ENCODE measurements at regions not wholly inside any gene's neighbourhood (a gene's known extent, or its start where the extent isn't known, plus 50 kb on each side); places are given as distances from the start of the nearest gene placed in this dataset.

- no peak for TF ChIP-seq CTCF (IDR thresholded peaks at IDR 0.05; ENCODE audit: insufficient read depth, low read length, poor library complexity, severe bottlenecking)
- Histone ChIP-seq H3K4me3 (ENCODE audit: low read depth, low read length) (no peak overlapping the region), H3K36me3 (ENCODE audit: control insufficient read depth, insufficient read depth, low read length) (no peaks in the 10 kb centered on the region), H3K27me3 (ENCODE audit: control insufficient read depth, insufficient read depth, low read length) (no peaks in the 10 kb centered on the region)
- DNase-seq (ENCODE audit: low read depth): no peak
Measured at GRCh38 chr12:87529413-87529812, 499.8 kb downstream of the C12orf50 start.

- H3K27me3 ChIP-seq (ENCODE audit: control insufficient read depth, insufficient read depth, low read length): no peaks in the 10 kb centered on the region
- no peak overlapping the region for H3K4me3 ChIP-seq (ENCODE audit: low read depth, low read length)
- no peaks in the 10 kb centered on the region for H3K36me3 ChIP-seq (ENCODE audit: control insufficient read depth, insufficient read depth, low read length)
- no peak for TF ChIP-seq CTCF (IDR thresholded peaks at IDR 0.05; ENCODE audit: insufficient read depth, low read length, poor library complexity, severe bottlenecking)
- no peak for DNase-seq (ENCODE audit: low read depth)
Measured at GRCh38 chr12:87520968-87521367, 508.2 kb downstream of the C12orf50 start.

- no peaks in the 10 kb centered on the region for H3K36me3 ChIP-seq (ENCODE audit: control insufficient read depth, insufficient read depth, low read length)
- no peaks in the 10 kb centered on the region for H3K27me3 ChIP-seq (ENCODE audit: control insufficient read depth, insufficient read depth, low read length)
- TF ChIP-seq CTCF (IDR thresholded peaks at IDR 0.05; ENCODE audit: insufficient read depth, low read length, poor library complexity, severe bottlenecking): no peak
- H3K4me3 ChIP-seq (ENCODE audit: low read depth, low read length): no peak overlapping the region
- DNase-seq (ENCODE audit: low read depth): no peak
Measured at GRCh38 chr12:87518481-87518880, 510.7 kb downstream of the C12orf50 start.

GRCh38 chr12:87518036-87518435 is 511.2 kb downstream of the C12orf50 start:
- TF ChIP-seq CTCF (IDR thresholded peaks at IDR 0.05; ENCODE audit: insufficient read depth, low read length, poor library complexity, severe bottlenecking): no peak
- Histone ChIP-seq H3K4me3 (ENCODE audit: low read depth, low read length) (no peak overlapping the region), H3K27me3 (ENCODE audit: control insufficient read depth, insufficient read depth, low read length) (no peaks in the 10 kb centered on the region), H3K36me3 (ENCODE audit: control insufficient read depth, insufficient read depth, low read length) (no peaks in the 10 kb centered on the region)
- no peak for DNase-seq (ENCODE audit: low read depth)

GRCh38 chr12:87513536-87514280 is 515.5 kb downstream of the C12orf50 start:
- Histone ChIP-seq H3K4me3 (ENCODE audit: low read depth, low read length) (no peak overlapping the region), H3K36me3 (ENCODE audit: control insufficient read depth, insufficient read depth, low read length) (no peaks in the 10 kb centered on the region), H3K27me3 (ENCODE audit: control insufficient read depth, insufficient read depth, low read length) (no peaks in the 10 kb centered on the region)
- DNase-seq (ENCODE audit: low read depth): no peak
- no peak for TF ChIP-seq CTCF (IDR thresholded peaks at IDR 0.05; ENCODE audit: insufficient read depth, low read length, poor library complexity, severe bottlenecking)

GRCh38 chr12:87511371-87511770 is 517.8 kb downstream of the C12orf50 start:
- no peak for TF ChIP-seq CTCF (IDR thresholded peaks at IDR 0.05; ENCODE audit: insufficient read depth, low read length, poor library complexity, severe bottlenecking)
- H3K4me3 ChIP-seq (ENCODE audit: low read depth, low read length): no peak overlapping the region
- DNase-seq (ENCODE audit: low read depth): no peak

More at GRCh38 chr12:87511371-87511770, 517.8 kb downstream of the C12orf50 start:
- Histone ChIP-seq H3K27me3 (ENCODE audit: control insufficient read depth, insufficient read depth, low read length) (no peaks in the 10 kb centered on the region), H3K36me3 (ENCODE audit: control insufficient read depth, insufficient read depth, low read length) (no peaks in the 10 kb centered on the region)
